ENCODE measurements at regions not wholly inside any gene's neighbourhood (a gene's known extent, or its start where the extent isn't known, plus 50 kb on each side); places are given as distances from the start of the nearest gene placed in this dataset.

DNA sequence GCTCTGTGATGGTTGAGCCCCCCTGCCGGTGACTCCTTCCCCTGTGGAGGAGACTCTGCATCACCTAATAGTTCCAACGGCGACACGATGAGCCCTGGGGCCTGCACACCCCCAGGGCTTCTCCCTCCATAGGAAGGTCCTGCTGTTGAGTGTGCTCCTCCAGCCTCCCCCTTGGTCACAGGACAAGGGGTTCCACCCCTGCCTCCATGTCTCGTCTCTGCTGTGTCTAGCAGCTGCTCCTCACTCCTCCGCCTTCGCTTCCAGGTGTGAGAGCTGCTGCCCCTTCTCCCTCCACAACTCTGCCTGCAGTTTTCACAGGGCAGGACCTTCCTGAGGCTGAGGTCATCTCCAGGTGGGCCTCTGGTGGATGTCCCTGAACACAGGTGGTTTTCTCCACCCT lies 1416.1 kb downstream of the TBC1D22A start:
- TF ChIP-seq, protein P1, sequence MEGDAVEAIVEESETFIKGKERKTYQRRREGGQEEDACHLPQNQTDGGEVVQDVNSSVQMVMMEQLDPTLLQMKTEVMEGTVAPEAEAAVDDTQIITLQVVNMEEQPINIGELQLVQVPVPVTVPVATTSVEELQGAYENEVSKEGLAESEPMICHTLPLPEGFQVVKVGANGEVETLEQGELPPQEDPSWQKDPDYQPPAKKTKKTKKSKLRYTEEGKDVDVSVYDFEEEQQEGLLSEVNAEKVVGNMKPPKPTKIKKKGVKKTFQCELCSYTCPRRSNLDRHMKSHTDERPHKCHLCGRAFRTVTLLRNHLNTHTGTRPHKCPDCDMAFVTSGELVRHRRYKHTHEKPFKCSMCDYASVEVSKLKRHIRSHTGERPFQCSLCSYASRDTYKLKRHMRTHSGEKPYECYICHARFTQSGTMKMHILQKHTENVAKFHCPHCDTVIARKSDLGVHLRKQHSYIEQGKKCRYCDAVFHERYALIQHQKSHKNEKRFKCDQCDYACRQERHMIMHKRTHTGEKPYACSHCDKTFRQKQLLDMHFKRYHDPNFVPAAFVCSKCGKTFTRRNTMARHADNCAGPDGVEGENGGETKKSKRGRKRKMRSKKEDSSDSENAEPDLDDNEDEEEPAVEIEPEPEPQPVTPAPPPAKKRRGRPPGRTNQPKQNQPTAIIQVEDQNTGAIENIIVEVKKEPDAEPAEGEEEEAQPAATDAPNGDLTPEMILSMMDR (IDR thresholded peaks at IDR 0.05; ENCODE audit: insufficient read depth, low read length, poor library complexity, severe bottlenecking) = no peak
- no peak for TF ChIP-seq EZH2phosphoT487 (conservative IDR thresholded peaks at IDR 0.05; ENCODE audit: low read length)
